ENCODE measurements at regions not wholly inside any gene's neighbourhood (a gene's known extent, or its start where the extent isn't known, plus 50 kb on each side); places are given as distances from the start of the nearest gene placed in this dataset.

GRCh38 chr2:133822517-133823225, 254.4 kb upstream of the NCKAP5 start:
- TF ChIP-seq RAD21 (conservative IDR thresholded peaks at IDR 0.05) (no peak), CTCF (IDR thresholded peaks at IDR 0.05; ENCODE audit: poor library complexity, severe bottlenecking) (no peak), EZH2 (IDR thresholded peaks at IDR 0.05; ENCODE audit: borderline replicate concordance, insufficient read depth, low read length, poor library complexity, severe bottlenecking) (no peak), POLR2AphosphoS5 (IDR thresholded peaks at IDR 0.05) (no peak), TAF1 (IDR thresholded peaks at IDR 0.05; ENCODE audit: low read depth) (no peak), MXI1 (conservative IDR thresholded peaks at IDR 0.05; ENCODE audit: poor library complexity, severe bottlenecking) (no peak), EP300 (conservative IDR thresholded peaks at IDR 0.05; ENCODE audit: poor library complexity, severe bottlenecking) (no peak), REST (IDR thresholded peaks at IDR 0.05; ENCODE audit: borderline replicate concordance) (no peak)
